ENCODE measurements at regions not wholly inside any gene's neighbourhood (a gene's known extent, or its start where the extent isn't known, plus 50 kb on each side); places are given as distances from the start of the nearest gene placed in this dataset.

DNA sequence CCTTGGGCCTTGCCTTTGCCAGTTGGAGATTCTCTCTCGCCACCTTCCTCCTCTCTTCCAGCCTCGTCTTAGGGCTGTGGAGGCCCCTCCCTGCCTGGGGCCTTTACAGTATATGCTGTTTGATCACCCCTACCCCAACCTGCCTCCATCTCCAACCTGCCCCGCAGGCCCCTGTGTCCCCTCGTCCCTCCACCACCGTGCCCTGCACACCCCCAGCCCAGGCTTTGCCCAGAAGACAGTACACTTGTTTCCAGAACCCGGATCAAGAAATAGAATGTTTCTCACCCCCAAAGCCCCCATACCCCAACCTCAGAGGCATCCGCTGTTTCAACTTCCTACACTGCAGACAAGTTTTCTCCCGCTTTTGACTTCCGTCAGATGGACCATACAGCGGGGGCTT lies 202.3 kb upstream of the C14orf180 start:
- no peak overlapping the region for H2AFZ ChIP-seq (ENCODE audit: low read depth, low read length)
- 0% methylated on average over 8 of the region's 10 CpGs for WGBS (ENCODE audit: insufficient coverage, low coverage, missing lambda C conversion rate)
- intact Hi-C loops (cut with micrococcal nuclease) (no loop called here), in situ Hi-C loops (cut with MboI) (no loop called here)
- TF ChIP-seq CHCHD3 (CRISPR knock-in tag; IDR thresholded peaks at IDR 0.05) (no peak), MEIS2 (IDR thresholded peaks at IDR 0.05; ENCODE audit: partially characterized antibody) (no peak), ZBTB17 (CRISPR knock-in tag; IDR thresholded peaks at IDR 0.05) (no peak), TOE1 (IDR thresholded peaks at IDR 0.05; ENCODE audit: borderline replicate concordance) (no peak), TOE1 (CRISPR knock-in tag; IDR thresholded peaks at IDR 0.05; ENCODE audit: borderline replicate concordance, low read depth) (no peak)
- TF ChIP-seq, protein P1, sequence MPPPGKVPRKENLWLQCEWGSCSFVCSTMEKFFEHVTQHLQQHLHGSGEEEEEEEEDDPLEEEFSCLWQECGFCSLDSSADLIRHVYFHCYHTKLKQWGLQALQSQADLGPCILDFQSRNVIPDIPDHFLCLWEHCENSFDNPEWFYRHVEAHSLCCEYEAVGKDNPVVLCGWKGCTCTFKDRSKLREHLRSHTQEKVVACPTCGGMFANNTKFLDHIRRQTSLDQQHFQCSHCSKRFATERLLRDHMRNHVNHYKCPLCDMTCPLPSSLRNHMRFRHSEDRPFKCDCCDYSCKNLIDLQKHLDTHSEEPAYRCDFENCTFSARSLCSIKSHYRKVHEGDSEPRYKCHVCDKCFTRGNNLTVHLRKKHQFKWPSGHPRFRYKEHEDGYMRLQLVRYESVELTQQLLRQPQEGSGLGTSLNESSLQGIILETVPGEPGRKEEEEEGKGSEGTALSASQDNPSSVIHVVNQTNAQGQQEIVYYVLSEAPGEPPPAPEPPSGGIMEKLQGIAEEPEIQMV (tag; conservative IDR thresholded peaks at IDR 0.05; ENCODE audit: low read depth): no peak
- no peaks in the 10 kb centered on the region for H3K79me2 ChIP-seq (ENCODE audit: control insufficient read depth, insufficient read depth, low read length)
- no peaks in the 10 kb centered on the region for H3K4me1 ChIP-seq (replicated peaks in 1 of 2; ENCODE audit: control insufficient read depth in 2 of 2, insufficient read depth in 2 of 2, low read length in 2 of 2)
- peaks cover 0 to 25% of the 10 kb centered on the region in 2 experiments; a peak in 2 of 5 replicates for H3K27me3 ChIP-seq (ENCODE audit: control insufficient read depth in 2 of 2, insufficient read depth in 2 of 2, low read length in 2 of 2)
- no peak overlapping the region for H3K4me2 ChIP-seq (ENCODE audit: insufficient read depth, low read length)
- H3K4me3 ChIP-seq: no peak overlapping the region
- ChIA-PET CTCF (ENCODE audit: low intra/inter-chr PET ratio) (no interaction called here), POLR2A (no interaction called here)
- no TSS peak for BruUV-seq (replicated peaks)
- no peak overlapping the region for H3K9ac ChIP-seq (ENCODE audit: insufficient read depth in 1 of 2, low read depth in 2 of 2, low read length in 2 of 2)
- no peak for DNase-seq (ENCODE audit: extremely low read depth in 1 of 4, low spot score in 3 of 4)
- H3K9me1 ChIP-seq (ENCODE audit: control insufficient read depth, insufficient read depth, low read length): no peaks in the 10 kb centered on the region
- no peaks in the 10 kb centered on the region; the same call in 1 of the 2 replicates for H4K20me1 ChIP-seq (replicated peaks; ENCODE audit: control insufficient read depth, insufficient read depth, low read length)
- FAIRE-seq: no peak
- no peaks in the 10 kb centered on the region for H3K9me3 ChIP-seq (replicated peaks; ENCODE audit: control insufficient read depth, insufficient read depth, low read depth, low read length)
- no peaks in the 10 kb centered on the region for H3K36me3 ChIP-seq (ENCODE audit: control insufficient read depth, insufficient read depth, low read length)
- H3K27ac ChIP-seq (ENCODE audit: extremely low read depth, low read depth, low read length): no peak overlapping the region
- ATAC-seq: no peak

Measured in K562 (cell line).